ENCODE measurements at regions not wholly inside any gene's neighbourhood (a gene's known extent, or its start where the extent isn't known, plus 50 kb on each side); places are given as distances from the start of the nearest gene placed in this dataset.
"Not testable (repeated sequence)": the region's sequence is repeated elsewhere in the genome, so short reads cannot be mapped to it uniquely, and the experiment has no call there.

- TF ChIP-seq CTCF (IDR thresholded peaks at IDR 0.05; ENCODE audit: extremely low read depth, insufficient read depth, missing control alignments) = no peak
- no peak for DNase-seq (ENCODE audit: low spot score)
- in situ Hi-C loops (cut with MboI; ENCODE audit: low pct_unique_long_range_greater_than_20kb, low sequenced_read_pairs, unreplicated experiment) = loop anchor here (25.0 kb wide), 2 partner anchors 318 to 793 kb away; partner anchors contain the start of gene KCND2
Observed at GRCh38 chr7:119943942-119944600, 328.9 kb upstream of the KCND2 start.

- in situ Hi-C loops (cut with MboI; ENCODE audit: low pct_unique_long_range_greater_than_20kb, low sequenced_read_pairs, unreplicated experiment) = loop anchor here (25.0 kb wide), 2 partner anchors 318 to 793 kb away; partner anchors contain the start of gene KCND2
- no peak for DNase-seq (ENCODE audit: low spot score)
- no peak for TF ChIP-seq CTCF (IDR thresholded peaks at IDR 0.05; ENCODE audit: extremely low read depth, insufficient read depth, missing control alignments)
Observed at GRCh38 chr7:119944601-119944972, 328.4 kb upstream of the KCND2 start.

GRCh38 chr7:119945822-119946221, 327.2 kb upstream of the KCND2 start:
- in situ Hi-C loops (cut with MboI; ENCODE audit: low pct_unique_long_range_greater_than_20kb, low sequenced_read_pairs, unreplicated experiment) = loop anchor here (25.0 kb wide), 2 partner anchors 316 to 791 kb away; partner anchors contain the start of gene KCND2
- DNase-seq (ENCODE audit: low spot score) = no peak
- TF ChIP-seq CTCF (IDR thresholded peaks at IDR 0.05; ENCODE audit: extremely low read depth, insufficient read depth, missing control alignments) = no peak

- in situ Hi-C loops (cut with MboI; ENCODE audit: low pct_unique_long_range_greater_than_20kb, low sequenced_read_pairs, unreplicated experiment) = loop anchor here (25.0 kb wide), 2 partner anchors 313 to 788 kb away; partner anchors contain the start of gene KCND2
- TF ChIP-seq CTCF (IDR thresholded peaks at IDR 0.05; ENCODE audit: extremely low read depth, insufficient read depth, missing control alignments) = no peak
- DNase-seq (ENCODE audit: low spot score) = no peak
Observed at GRCh38 chr7:119949053-119949452, 323.9 kb upstream of the KCND2 start.

- DNase-seq (ENCODE audit: low spot score); in situ Hi-C loops (cut with MboI; ENCODE audit: low pct_unique_long_range_greater_than_20kb, low sequenced_read_pairs, unreplicated experiment): not testable (repeated sequence)
Observed at GRCh38 chr7:119950390-119951041, 322.5 kb upstream of the KCND2 start.

GRCh38 chr7:119951614-119952013, 321.4 kb upstream of the KCND2 start:
- in situ Hi-C loops (cut with MboI; ENCODE audit: low pct_unique_long_range_greater_than_20kb, low sequenced_read_pairs, unreplicated experiment); DNase-seq (ENCODE audit: low spot score): not testable (repeated sequence)

- in situ Hi-C loops (cut with MboI; ENCODE audit: low pct_unique_long_range_greater_than_20kb, low sequenced_read_pairs, unreplicated experiment) = no loop called here
- no peak for DNase-seq (ENCODE audit: low spot score)
- no peak for TF ChIP-seq CTCF (IDR thresholded peaks at IDR 0.05; ENCODE audit: extremely low read depth, insufficient read depth, missing control alignments)
Observed at GRCh38 chr7:119957335-119957734, 315.6 kb upstream of the KCND2 start.

Data from GM13977 (cell line).